AG10803 (cell line): ENCODE measurements at regions not wholly inside any gene's neighbourhood (a gene's known extent, or its start where the extent isn't known, plus 50 kb on each side); places are given as distances from the start of the nearest gene placed in this dataset.

Experiments
- DNase-seq: peaks from one replicate; pipeline ENCODE4 v3.0.0; 2010; ENCODE audit warnings: low read depth
- H3K4me3 ChIP-seq: 2 replicates; pipeline ENCODE4 v1.5.1; 2011; ENCODE audit warnings: mild to moderate bottlenecking, low read length, control low read depth
- TF ChIP-seq, protein P1 (sequence below): conservative IDR thresholded peaks from 2 replicates; pipeline ENCODE4 v1.5.1; 2011; ENCODE audit warnings: mild to moderate bottlenecking, low read length, control low read depth, inconsistent platforms

DNA sequence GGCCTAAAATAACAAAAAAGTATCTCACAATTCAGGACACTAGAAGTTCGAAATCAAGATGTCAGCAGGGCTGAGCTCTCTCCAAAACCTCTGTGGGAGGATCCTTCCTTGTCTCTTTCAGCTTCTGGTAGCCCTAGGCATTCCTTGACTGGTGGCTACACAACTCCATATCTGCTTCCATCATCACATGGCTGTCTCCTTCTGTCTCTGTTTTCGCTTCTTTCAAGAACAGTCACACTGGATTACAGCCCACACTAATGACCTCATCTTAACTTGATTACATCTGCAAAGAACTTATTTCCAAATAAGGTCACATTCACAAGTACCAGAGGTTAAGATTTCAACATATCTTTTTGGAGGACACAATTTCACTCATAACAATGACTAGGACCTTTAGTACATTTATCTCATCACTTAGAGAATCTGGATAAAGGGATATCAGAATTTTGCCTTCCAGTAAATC is 275.2 kb downstream of the IRS1 start:
- TF ChIP-seq, protein P1, sequence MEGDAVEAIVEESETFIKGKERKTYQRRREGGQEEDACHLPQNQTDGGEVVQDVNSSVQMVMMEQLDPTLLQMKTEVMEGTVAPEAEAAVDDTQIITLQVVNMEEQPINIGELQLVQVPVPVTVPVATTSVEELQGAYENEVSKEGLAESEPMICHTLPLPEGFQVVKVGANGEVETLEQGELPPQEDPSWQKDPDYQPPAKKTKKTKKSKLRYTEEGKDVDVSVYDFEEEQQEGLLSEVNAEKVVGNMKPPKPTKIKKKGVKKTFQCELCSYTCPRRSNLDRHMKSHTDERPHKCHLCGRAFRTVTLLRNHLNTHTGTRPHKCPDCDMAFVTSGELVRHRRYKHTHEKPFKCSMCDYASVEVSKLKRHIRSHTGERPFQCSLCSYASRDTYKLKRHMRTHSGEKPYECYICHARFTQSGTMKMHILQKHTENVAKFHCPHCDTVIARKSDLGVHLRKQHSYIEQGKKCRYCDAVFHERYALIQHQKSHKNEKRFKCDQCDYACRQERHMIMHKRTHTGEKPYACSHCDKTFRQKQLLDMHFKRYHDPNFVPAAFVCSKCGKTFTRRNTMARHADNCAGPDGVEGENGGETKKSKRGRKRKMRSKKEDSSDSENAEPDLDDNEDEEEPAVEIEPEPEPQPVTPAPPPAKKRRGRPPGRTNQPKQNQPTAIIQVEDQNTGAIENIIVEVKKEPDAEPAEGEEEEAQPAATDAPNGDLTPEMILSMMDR = no peak
- peak; percentile 81 for DNase-seq
- no peak overlapping the region for H3K4me3 ChIP-seq

- TF ChIP-seq, protein P1 = no peak
- H3K4me3 ChIP-seq = no peak overlapping the region
- DNase-seq = no peak
Measured at GRCh38 chr2:226520723-226521122, 278.9 kb downstream of the IRS1 start.

GRCh38 chr2:226515344-226516055 is 284.1 kb downstream of the IRS1 start:
- H3K4me3 ChIP-seq = no peak overlapping the region
- peak; percentile 58 for DNase-seq
- TF ChIP-seq, protein P1 = no peak

DNA sequence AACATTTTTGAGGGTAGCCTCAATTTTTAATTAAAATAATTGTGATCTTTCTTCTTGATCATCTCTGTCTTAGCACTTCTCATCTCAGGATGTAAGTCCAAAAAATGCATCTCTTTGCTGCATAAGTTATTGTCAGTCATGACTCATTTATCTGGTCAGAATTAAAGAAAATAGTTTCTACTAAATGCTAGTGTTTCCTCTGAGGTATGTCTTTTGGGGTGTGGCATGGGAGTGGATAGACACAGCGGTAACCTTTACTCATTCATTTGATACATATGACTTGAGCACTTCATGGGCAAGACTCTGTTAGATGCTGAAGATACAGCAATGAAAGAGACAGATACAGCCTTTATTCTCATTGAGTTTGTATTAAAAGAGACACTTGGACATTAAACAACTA is 284.7 kb downstream of the IRS1 start:
- DNase-seq = peak; percentile 34
- no peak overlapping the region for H3K4me3 ChIP-seq
- TF ChIP-seq, protein P1 = no peak

GRCh38 chr2:226511311-226511710 is 288.3 kb downstream of the IRS1 start:
- no peak for DNase-seq
- no peak overlapping the region for H3K4me3 ChIP-seq
- TF ChIP-seq, protein P1 = no peak

DNA sequence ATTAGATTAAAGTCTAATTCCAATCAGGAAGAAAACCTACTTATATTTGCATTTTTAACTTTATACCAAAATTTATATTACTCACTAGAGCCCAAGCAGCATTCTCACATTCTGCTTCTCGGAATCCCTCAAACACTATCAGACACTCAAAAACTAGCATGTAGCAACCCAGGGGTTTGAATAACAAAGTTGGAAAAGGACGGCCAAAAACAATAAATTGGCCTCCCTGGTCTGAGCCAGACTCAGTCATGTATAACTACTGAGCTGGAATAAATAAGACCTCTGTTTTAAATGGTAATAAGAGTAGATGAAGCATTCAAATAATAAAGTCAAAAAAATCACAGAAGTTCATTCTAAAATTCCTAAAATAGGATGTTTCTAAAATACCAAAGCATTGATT is 290.9 kb downstream of the IRS1 start:
- no peak overlapping the region for H3K4me3 ChIP-seq
- TF ChIP-seq, protein P1 = no peak
- DNase-seq = no peak

DNA sequence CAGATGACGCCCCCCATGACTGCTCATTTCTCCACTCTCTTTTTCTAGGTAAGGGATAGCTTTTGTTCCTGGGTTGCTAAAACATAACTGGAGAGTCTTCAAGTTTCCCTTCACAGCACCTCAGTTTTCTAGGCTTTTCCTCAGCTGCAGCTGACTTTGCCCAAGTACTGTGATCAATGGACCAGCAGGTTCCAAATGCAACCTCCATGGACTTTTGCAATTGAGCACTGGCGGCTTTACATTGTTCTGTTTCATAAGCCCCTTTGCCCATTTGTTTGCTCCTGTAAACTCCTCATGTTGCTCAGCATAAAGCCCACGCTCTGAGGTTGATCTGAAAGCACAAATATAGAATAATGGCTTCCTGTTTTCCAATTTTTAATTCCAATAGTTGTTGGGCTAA is 291.6 kb downstream of the IRS1 start:
- no peak overlapping the region for H3K4me3 ChIP-seq
- DNase-seq = no peak
- TF ChIP-seq, protein P1 = no peak
